GM19035 (cell line): ENCODE measurements at regions not wholly inside any gene's neighbourhood (a gene's known extent, or its start where the extent isn't known, plus 50 kb on each side); places are given as distances from the start of the nearest gene placed in this dataset.

Source experiments
- ATAC-seq: cut with Tn5 transposase; IDR thresholded peaks from one replicate; pipeline ENCODE4 v1.9.1; 2021; ENCODE audit not compliant: unreplicated experiment

GRCh38 chr6:98280492-98280891, 553.9 kb upstream of the POU3F2 start:
- ATAC-seq: no peak

DNA sequence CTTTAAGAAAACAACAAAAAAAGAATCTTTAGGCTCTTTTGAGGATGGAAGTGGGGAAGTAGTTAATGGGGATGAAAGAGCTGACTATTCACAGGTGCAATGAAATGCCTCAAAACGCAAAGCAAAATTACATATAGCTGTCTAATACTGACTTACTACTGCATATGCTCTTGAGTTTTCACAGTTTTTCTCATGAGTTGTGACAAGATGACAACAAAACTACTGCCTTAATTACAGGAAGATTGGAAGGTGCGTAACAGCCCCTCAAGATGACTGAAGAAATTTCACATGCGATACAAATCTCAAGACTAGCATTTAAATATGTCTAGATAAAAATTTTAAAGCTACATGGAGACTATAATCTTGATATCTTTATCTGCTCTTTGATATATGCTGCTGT, 547.8 kb upstream of the POU3F2 start:
- ATAC-seq: no peak

- ATAC-seq: no peak
These were observed 546.5 kb upstream of the POU3F2 start for GRCh38 chr6:98287876-98288275.

DNA sequence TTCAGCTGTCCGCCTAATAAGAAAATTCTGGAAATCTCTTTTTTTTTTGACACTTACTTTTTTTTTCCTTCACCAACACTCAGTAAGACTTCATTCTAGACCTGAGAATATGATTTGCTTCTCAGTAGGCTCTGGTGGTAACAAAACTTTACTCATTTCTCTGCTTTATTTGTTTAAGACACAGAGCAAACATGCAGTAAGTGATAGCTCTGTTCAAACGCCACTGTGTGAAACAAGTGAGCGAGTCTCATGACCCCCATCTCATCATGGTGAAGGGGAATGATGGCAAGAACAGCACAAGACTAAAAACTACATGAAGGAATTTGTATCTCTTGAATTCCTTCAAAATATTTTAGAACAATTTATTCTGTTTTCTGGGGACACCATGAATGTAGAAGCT, 541.6 kb upstream of the POU3F2 start:
- no peak for ATAC-seq

- no peak for ATAC-seq
These were observed 538.7 kb upstream of the POU3F2 start for GRCh38 chr6:98295515-98296175.

GRCh38 chr6:98308564-98308963, 525.8 kb upstream of the POU3F2 start:
- no peak for ATAC-seq

DNA sequence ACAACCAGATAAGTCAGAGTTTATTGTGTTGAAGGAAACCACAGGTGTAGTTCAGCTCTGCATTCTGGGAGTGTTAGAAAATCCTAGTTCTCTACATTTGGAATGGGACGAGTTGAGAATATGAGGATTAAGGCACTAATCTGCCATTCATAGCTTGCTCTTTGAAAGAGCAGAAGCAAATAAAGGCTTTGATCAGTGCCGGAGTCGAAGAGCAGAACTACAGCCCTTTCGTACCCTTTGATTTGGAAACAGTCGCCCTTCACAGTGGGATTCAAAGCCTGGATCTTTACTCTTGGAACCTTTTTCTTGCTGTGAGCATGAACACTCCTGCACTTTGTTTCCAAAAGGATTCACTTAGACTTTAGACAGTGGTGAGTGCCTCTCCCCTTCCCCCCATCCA, 523.9 kb upstream of the POU3F2 start:
- no peak for ATAC-seq

DNA sequence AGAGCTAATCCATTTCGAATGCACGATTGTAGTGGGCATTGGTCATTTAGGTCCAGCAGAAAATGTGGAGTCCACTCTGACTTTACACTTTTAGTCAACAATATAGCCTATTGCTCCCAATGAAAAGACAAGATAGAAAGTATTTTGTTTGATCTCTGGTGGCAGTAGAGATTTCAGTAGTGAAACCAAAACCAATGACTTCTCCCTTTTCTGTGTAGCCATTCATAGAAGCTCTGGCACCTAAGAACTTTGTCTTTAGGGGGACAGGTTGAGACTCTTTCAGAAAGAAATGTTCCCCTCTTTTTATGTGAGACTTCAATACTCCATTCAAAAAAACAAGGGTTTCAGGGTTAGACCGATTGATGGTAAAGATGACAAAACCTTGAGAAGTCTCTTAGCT, 510.8 kb upstream of the POU3F2 start:
- peak; percentile 88 for ATAC-seq

DNA sequence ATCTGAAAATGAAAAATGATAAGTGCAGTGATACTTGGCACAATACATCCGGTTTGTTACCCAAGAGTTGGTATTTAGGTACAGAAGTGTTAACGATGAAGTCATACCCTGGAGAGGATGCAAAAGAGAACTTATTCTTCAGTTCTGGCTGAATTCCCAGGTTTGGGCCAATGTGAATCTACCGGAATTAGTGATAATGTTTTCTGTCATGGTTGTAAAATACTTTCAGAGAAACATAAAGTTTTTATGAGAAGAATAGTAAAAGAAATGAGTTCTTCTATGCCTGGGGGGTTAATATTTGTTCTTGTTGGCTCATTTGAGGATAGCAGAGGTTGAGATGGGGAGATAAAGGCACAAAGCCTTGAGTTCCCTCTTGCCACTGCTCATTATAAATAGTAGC, 509.9 kb upstream of the POU3F2 start:
- no peak for ATAC-seq

DNA sequence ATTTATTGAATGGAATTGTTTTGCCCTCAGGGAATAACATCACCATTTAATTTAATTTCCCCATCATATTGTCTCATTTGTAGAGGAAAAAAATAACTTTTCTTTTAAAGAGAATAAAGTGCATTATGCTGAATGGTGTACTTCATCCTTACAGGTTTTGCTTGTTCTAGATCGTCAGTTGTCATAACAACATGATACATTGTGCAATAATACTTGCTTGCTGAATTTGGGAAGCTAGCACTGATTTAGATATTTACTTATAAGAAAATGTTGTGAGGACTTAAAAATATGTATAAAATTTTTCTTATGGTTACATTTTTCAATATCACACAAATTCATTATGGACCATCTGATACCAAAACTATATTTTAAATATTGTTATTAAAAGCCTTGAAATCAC, 509.0 kb upstream of the POU3F2 start:
- ATAC-seq: no peak

DNA sequence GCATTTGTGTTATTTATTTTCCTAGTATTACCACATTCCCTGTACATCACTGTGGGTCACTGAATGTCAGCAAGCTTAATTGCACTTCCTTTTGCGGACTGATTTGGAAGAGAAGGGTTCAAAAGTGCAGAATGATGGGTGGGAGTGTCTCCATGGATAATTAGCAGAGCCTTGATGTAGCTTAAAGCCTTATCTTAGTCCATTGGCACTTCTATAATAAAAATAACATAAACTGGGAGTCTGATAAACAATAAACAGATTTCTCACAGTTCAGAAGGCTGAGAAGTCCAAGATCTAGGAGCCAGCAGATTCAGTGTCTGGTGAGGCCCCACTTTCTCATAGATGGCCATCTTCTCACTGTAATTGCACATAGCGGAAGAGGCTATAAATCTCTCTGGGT, 501.1 kb upstream of the POU3F2 start:
- ATAC-seq: no peak

- no peak for ATAC-seq
These were observed 498.8 kb upstream of the POU3F2 start for GRCh38 chr6:98335594-98335993.

DNA sequence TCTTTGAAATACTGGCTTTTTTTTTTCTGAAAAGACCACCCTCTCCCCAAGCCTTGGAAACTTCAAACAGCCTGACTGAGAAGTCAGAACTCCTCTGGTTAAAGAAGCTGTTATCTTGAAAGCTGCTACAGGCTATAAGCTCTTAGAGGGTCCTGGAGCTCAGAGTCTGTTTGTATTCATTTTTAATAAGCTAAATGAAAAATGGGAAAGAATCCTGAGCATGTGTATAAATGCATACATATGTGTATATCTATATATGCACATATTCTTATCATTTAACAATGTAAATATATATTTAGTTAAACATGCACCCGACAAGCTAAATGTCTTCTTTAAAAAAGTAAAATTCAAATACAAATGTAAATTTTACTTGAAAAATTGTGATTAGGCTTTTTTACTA, 494.9 kb upstream of the POU3F2 start:
- no peak for ATAC-seq

GRCh38 chr6:98343004-98343403, 491.4 kb upstream of the POU3F2 start:
- ATAC-seq: no peak

DNA sequence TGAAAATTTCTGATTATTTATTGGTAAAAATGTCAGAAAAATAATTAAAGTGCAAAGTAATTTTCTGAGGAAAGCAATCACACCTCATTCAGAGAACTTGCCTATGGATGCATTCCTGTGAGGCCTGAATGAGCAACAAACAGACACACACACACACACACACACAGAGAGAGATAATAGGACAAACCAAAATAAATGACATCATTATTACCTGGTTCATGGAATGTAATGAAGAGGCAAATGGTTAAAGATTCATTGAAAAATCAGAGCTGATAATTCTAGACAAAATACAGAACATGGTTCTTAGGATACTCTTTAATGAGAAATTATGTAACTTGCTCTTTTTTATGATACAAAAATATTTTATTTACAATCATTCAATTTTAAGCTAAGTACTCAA, 490.6 kb upstream of the POU3F2 start:
- no peak for ATAC-seq

- no peak for ATAC-seq
These were observed 482.0 kb upstream of the POU3F2 start for GRCh38 chr6:98352348-98352747.

DNA sequence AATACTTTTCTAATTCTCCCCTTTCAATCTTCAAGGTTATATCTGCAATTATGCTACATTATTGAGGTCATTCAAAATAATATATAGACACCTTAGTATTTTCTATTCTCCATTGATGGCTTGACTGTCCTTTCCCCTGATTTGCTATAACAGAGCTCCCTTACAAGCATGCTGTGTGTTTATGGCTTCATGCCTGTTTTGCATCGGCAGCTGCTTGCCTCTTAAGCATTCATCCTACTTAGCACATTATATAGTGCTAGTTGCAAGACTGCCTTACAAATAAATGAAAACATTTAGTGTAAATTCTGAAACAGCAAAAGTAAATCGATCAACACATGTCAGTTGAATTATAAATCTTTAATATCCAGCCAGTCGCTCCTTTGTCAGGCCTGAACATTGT, 476.2 kb upstream of the POU3F2 start:
- no peak for ATAC-seq

- no peak for ATAC-seq
These were observed 468.0 kb upstream of the POU3F2 start for GRCh38 chr6:98366371-98366770.

DNA sequence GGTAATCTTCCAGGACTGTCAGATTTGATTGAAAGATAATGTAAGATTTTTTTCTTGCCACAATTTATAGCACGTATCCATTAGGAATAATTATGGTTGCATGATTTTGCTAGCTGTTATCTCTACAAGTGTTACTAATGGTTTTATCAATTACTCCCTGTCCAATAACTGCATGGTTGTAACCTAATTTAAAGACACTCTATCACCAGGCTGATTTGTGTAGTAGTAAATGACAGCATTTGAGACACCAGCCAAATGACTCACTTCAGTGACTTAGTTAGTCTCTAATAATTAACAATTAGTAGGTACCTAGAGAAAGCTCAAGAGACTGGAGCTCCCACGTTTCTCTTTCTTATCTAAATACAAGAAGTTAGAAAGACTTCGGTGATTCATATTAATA, 453.8 kb upstream of the POU3F2 start:
- ATAC-seq: no peak

DNA sequence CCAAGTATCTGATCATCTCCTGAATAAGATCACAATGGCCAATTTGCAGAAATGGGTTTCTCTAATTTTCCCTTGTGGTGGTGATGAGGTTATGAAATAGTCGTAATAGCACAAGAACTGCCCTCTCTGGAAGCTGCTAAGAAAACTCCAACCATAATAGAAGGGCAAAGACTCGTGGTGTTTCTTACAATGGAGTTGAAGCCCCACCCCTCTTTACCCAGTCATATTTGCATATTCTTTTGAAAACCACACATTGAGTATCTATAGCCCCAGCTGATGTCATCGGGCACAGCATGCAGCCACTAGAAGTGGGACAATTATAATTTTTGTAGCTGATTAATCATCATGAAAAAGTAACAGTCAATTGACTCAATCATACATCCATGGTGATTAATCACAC, 452.1 kb upstream of the POU3F2 start:
- ATAC-seq: no peak

DNA sequence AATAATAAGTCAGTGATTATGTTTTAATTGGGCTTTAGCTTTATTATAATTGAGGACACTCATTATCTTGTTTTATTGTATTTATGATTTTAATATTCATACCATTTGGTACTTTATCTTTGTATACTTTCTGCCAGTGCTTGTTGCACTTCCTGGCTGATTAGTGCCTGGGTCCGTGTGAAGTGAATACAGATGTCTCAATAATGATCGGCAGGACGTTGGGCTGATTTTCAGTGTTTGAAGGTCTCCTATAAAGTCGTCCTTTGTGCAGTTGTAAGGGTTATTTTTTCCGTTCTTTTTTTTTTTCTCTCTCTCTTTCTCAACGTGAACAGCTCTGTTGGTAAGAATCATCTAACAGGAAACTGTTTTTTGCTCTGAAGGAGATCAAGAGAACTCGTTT, 450.0 kb upstream of the POU3F2 start:
- ATAC-seq: no peak

GRCh38 chr6:98384801-98385200, 449.6 kb upstream of the POU3F2 start:
- ATAC-seq: no peak

GRCh38 chr6:98395610-98396166, 438.7 kb upstream of the POU3F2 start:
- ATAC-seq: no peak
